GM12878 (cell line): ENCODE measurements at regions not wholly inside any gene's neighbourhood (a gene's known extent, or its start where the extent isn't known, plus 50 kb on each side); places are given as distances from the start of the nearest gene placed in this dataset.

Experiments used
- ATAC-seq: fragments of 200-7000 bp; cut with Tn5 transposase; 3 replicates; pipeline ENCODE4 v1.9.1; 2020; ENCODE audit warnings: mild to moderate bottlenecking, moderate library complexity
- BruUV-seq: library from RNA; stranded (reverse); fragments of 400-500 nt; replicated peaks from 2 replicates; lab custom pipeline; 2021; lab: Mats Ljungman, UMichigan
- CTCF ChIA-PET: fragments of 300-600 bp; sonication (Branson Sonifier 250); formaldehyde crosslinking; extraction: SDS; loops from one replicate; lab custom pipeline; 2021; ENCODE audit warnings: inconsistent platforms; lab: Yijun Ruan, JAX
- POLR2A ChIA-PET: fragments of 350-600 bp; formaldehyde crosslinking; extraction: SDS; loops from one replicate; lab custom pipeline; 2021; ENCODE audit warnings: inconsistent platforms; lab: Charles Lee
- RAD21 ChIA-PET: fragments of 300-600 bp; sonication (Branson Sonifier 250); formaldehyde crosslinking; loops from one replicate; lab custom pipeline; 2023; ENCODE audit warnings: antibody characterized with exemption; ENCODE audit not compliant: unreplicated experiment; lab: Charles Lee
- SMC1A ChIA-PET: fragments of 300-600 bp; sonication (Branson Sonifier 250); formaldehyde crosslinking; loops from one replicate; lab custom pipeline; 2023; ENCODE audit not compliant: unreplicated experiment, uncharacterized antibody; lab: Charles Lee
- DNase-seq: peaks from one replicate; pipeline ENCODE4 v3.0.0-alpha.2; 2011; ENCODE audit warnings: low read depth, low spot score
- FAIRE-seq: peaks from 3 replicates; lab custom pipeline; 2011; peaks lifted over from hg19 to GRCh38; lab: Jason Lieb, UNC
- H2AFZ ChIP-seq: 2 replicates; pipeline ENCODE4 v1.6.0; 2011; ENCODE audit warnings: low read depth, low read length, control low read depth; ENCODE audit not compliant: control insufficient read depth
- H3K27ac ChIP-seq: 2 replicates; pipeline ENCODE4 v1.5.1; 2011; ENCODE audit warnings: control low read depth; ENCODE audit not compliant: control insufficient read depth, insufficient read depth
- H3K27me3 ChIP-seq, 2 experiments: replicated peaks in 1 of 2; 2 replicates each; pipeline versions ENCODE4 v1.6.0 to v1.6.1; 2011; ENCODE audit warnings: low read length in 1 of 2; ENCODE audit not compliant: control insufficient read depth in 2 of 2, insufficient read depth in 2 of 2
- H3K36me3 ChIP-seq, 2 experiments: 2 replicates each; pipeline ENCODE4 v1.5.1; 2011; ENCODE audit warnings: low read length in 1 of 2; ENCODE audit not compliant: control insufficient read depth in 2 of 2, insufficient read depth in 2 of 2
- H3K4me1 ChIP-seq: 2 replicates; pipeline ENCODE4 v1.6.1; 2011; ENCODE audit warnings: mild to moderate bottlenecking, low read length, moderate library complexity, mixed read lengths; ENCODE audit not compliant: control insufficient read depth, insufficient read depth
- H3K4me2 ChIP-seq: 2 replicates; pipeline ENCODE4 v1.6.0; 2011; ENCODE audit warnings: control low read depth; ENCODE audit not compliant: control insufficient read depth, insufficient read depth
- H3K4me3 ChIP-seq: fragments of 200-600 bp; sonication (generic); 2 replicates; pipeline ENCODE4 v1.5.1; 2016
- H3K79me2 ChIP-seq: 2 replicates; pipeline ENCODE4 v1.6.0; 2011; ENCODE audit warnings: low read length; ENCODE audit not compliant: control insufficient read depth, insufficient read depth
- H3K9ac ChIP-seq: 2 replicates; pipeline ENCODE4 v1.8.0; 2011; ENCODE audit warnings: low read length, control low read depth, mixed read lengths; ENCODE audit not compliant: control insufficient read depth, insufficient read depth
- H3K9me3 ChIP-seq: replicated peaks from 3 replicates; pipeline ENCODE4 v1.5.1; 2011; ENCODE audit warnings: mild to moderate bottlenecking, low read length; ENCODE audit not compliant: control insufficient read depth, insufficient read depth
- H4K20me1 ChIP-seq: 2 replicates; pipeline ENCODE4 v1.6.0; 2011; ENCODE audit not compliant: control insufficient read depth, insufficient read depth
- ASH2L ChIP-seq: fragments of 300-600, 200-600 bp; sonication (generic); IDR thresholded peaks from 2 replicates; pipeline ENCODE4 v1.6.1; 2017; ENCODE audit warnings: low read depth, mild to moderate bottlenecking, borderline replicate concordance
- CEBPB ChIP-seq, 2 experiments: fragments of 150-350 bp in 1 of 2; IDR thresholded peaks; 2 replicates each; pipeline ENCODE4 v1.6.1; 2012 to 2014; ENCODE audit warnings: low read depth in 2 of 2, low read length in 2 of 2, borderline replicate concordance in 1 of 2, inconsistent platforms in 1 of 2
- CEBPZ ChIP-seq: fragments of 150-350 bp; IDR thresholded peaks from 2 replicates; pipeline ENCODE4 v1.6.1; 2016; ENCODE audit warnings: low read depth, low read length
- FOXM1 ChIP-seq: IDR thresholded peaks from 2 replicates; pipeline ENCODE4 v1.6.1; 2012; ENCODE audit warnings: low read depth, mild to moderate bottlenecking, inconsistent platforms, low read length, moderate library complexity
- MXI1 ChIP-seq: fragments of 150-350 bp; IDR thresholded peaks from 2 replicates; pipeline ENCODE4 v1.6.1; 2011; ENCODE audit warnings: low read depth, mild to moderate bottlenecking, inconsistent platforms, low read length, improper control_type of control experiment
- RELB ChIP-seq: fragments of 450-650 bp; IDR thresholded peaks from 2 replicates; pipeline ENCODE4 v1.6.1; 2017; ENCODE audit warnings: low read depth, mild to moderate bottlenecking, moderate library complexity
- SP1 ChIP-seq: IDR thresholded peaks from one replicate; pipeline ENCODE4 v1.6.1; 2011; ENCODE audit warnings: low read depth, low read length
- SREBF2 ChIP-seq: IDR thresholded peaks from 2 replicates; pipeline ENCODE4 v1.6.1; 2012; ENCODE audit warnings: mild to moderate bottlenecking, low read length
- SUPT20H ChIP-seq: IDR thresholded peaks from 2 replicates; pipeline ENCODE4 v1.6.1; 2011; ENCODE audit warnings: low read depth, mild to moderate bottlenecking, low read length, moderate library complexity, borderline replicate concordance; ENCODE audit not compliant: control insufficient read depth
- TCF12 ChIP-seq: IDR thresholded peaks from 2 replicates; pipeline ENCODE4 v1.6.1; 2011; ENCODE audit warnings: low read depth, mild to moderate bottlenecking, low read length
- TCF3 ChIP-seq: IDR thresholded peaks from 2 replicates; pipeline ENCODE4 v1.6.1; 2012; ENCODE audit warnings: low read depth, mild to moderate bottlenecking, low read length, borderline replicate concordance; ENCODE audit not compliant: insufficient read depth
- ZSCAN29 ChIP-seq: fragments of 450-650 bp; IDR thresholded peaks from 2 replicates; pipeline ENCODE4 v1.6.1; 2017; ENCODE audit warnings: mild to moderate bottlenecking, moderate library complexity
- WGBS: methylation state at CpG from one replicate; pipeline ENCODE4 v1.1.6; 2016; ENCODE audit warnings: low lambda C conversion rate; ENCODE audit not compliant: insufficient replicate concordance, insufficient coverage; ENCODE audit errors: missing lambda C conversion rate; 5-methylcytosine and 5-hydroxymethylcytosine counted together
- in situ Hi-C: fragments of 300-500 bp; cut with MboI; formaldehyde crosslinking; loops from 9 replicates; pipeline ENCODE4 v1.14.3; 2018; ENCODE audit warnings: mixed read lengths
- intact Hi-C: fragments of 100-400 bp; cut with micrococcal nuclease; formaldehyde crosslinking; loops from one replicate; pipeline ENCODE4 v1.14.2; 2022; ENCODE audit not compliant: unreplicated experiment

- in situ Hi-C loops, result no loop called here
- CTCF ChIA-PET, result interaction anchor here (1.3 to 3.5 kb wide), 3 partner anchors 30 to 140 kb away, joined by 3 to 29 read pairs (median 6); no protein-coding TSS in a partner anchor
- 28% methylated on average over 6 of the region's 6 CpGs for WGBS
- Histone ChIP-seq H3K27me3 (no peaks in the 10 kb centered on the region; a peak in 1 of 4 replicates), H2AFZ (no peak overlapping the region), H3K4me2 (no peak overlapping the region), H3K9ac (no peak overlapping the region), H3K79me2 (no peaks in the 10 kb centered on the region), H3K27ac (no peak overlapping the region), H3K4me3 (no peak overlapping the region), H3K4me1 (no peaks in the 10 kb centered on the region), H3K36me3 (no peaks in the 10 kb centered on the region), H3K9me3 (no peaks in the 10 kb centered on the region), H4K20me1 (no peaks in the 10 kb centered on the region)
- RAD21 ChIA-PET, result interaction anchor here (1.0 to 1.5 kb wide), 2 partner anchors 120 to 293 kb away, joined by 3 read pairs; no protein-coding TSS in a partner anchor
- SMC1A ChIA-PET, result no interaction called here
- intact Hi-C loops, result loop anchor here (5.0 kb wide), 3 partner anchors 120 to 1030 kb away; no protein-coding TSS in a partner anchor
- DNase-seq (no peak), ATAC-seq (no peak), FAIRE-seq (no peak)
- BruUV-seq, result no TSS peak
- TF ChIP-seq FOXM1, result no peak
- no peak for TF ChIP-seq RELB
- no peak for TF ChIP-seq CEBPZ
- no peak for TF ChIP-seq CEBPB (IDR thresholded peaks at IDR 0.05; ENCODE audit: borderline replicate concordance in 1 of 2, low read depth in 2 of 2, low read length in 2 of 2)
- no peak for TF ChIP-seq TCF3
- no peak for TF ChIP-seq SREBF2
- TF ChIP-seq TCF12, result no peak
- no peak for TF ChIP-seq ASH2L
- TF ChIP-seq ZSCAN29, result no peak
- no peak for TF ChIP-seq SUPT20H
- TF ChIP-seq MXI1, result no peak
- no peak for TF ChIP-seq SP1
- POLR2A ChIA-PET, result no interaction called here
These were observed 75.4 kb upstream of the SELENOP start for GRCh38 chr5:42887097-42887496.
